Activated naive CD8-positive, alpha-beta T cell treated with anti-CD3 and anti-CD28 coated beads, Interleukin-2, amount 10 ng/mL, durations not matched to agents 7 days and 5 days (primary cell): ENCODE measurements at regions not wholly inside any gene's neighbourhood (a gene's known extent, or its start where the extent isn't known, plus 50 kb on each side); places are given as distances from the start of the nearest gene placed in this dataset.

Experiments
- ATAC-seq: fragments of 150-1000 bp; cut with Tn5 transposase; one replicate; pipeline ENCODE4 v1.10.0; 2021; ENCODE audit warnings: low read depth, moderate library complexity
- POLR2A ChIA-PET: fragments of 350-600 bp; sonication (Branson Sonifier 250); formaldehyde crosslinking; loops from one replicate; lab custom pipeline; 2021; ENCODE audit warnings: antibody characterized with exemption; lab: Charles Lee
- DNase-seq: peaks from one replicate; pipeline ENCODE4 v3.0.0; 2021
- H3K27ac Mint-ChIP-seq: one replicate; pipeline ENCODE4 v1.8.0; 2022; ENCODE audit warnings: mild to moderate bottlenecking, mixed read lengths
- H3K27me3 Mint-ChIP-seq: one replicate; pipeline ENCODE4 v1.8.0; 2022; ENCODE audit warnings: mild to moderate bottlenecking, moderate library complexity, mixed read lengths
- H3K36me3 Mint-ChIP-seq: one replicate; pipeline ENCODE4 v1.8.0; 2021; ENCODE audit warnings: mild to moderate bottlenecking, mixed read lengths
- H3K4me1 Mint-ChIP-seq: one replicate; pipeline ENCODE4 v1.8.0; 2021; ENCODE audit warnings: mixed read lengths
- H3K4me3 Mint-ChIP-seq: one replicate; pipeline ENCODE4 v1.8.0; 2022; ENCODE audit warnings: mild to moderate bottlenecking, moderate library complexity, mixed read lengths
- H3K9me3 Mint-ChIP-seq: one replicate; pipeline ENCODE4 v1.8.0; 2021; ENCODE audit warnings: mixed read lengths

GRCh38 chr18:27763936-27764335, 413.0 kb downstream of the CDH2 start:
- DNase-seq, result no peak

DNA sequence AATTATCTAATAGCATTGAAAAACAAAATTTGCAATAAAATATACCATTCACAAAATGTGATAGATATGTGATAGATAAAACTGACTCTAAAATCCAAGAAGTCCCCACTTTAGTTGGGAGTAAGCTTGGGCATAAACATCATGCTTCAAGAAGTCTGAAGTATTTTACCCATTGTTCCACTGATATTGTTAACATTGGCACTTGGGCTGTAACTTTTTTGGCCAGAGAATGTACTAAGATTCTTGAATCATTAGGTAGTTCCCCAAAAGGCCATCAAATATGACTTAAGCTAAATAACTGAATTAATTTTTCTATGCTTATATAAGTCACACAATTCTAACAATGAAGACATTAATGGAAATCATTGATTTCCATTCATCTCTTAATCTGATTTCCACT, 413.6 kb downstream of the CDH2 start:
- no peak for ATAC-seq
- Mint-ChIP-seq H3K27me3 (no peaks in the 10 kb centered on the region), H3K36me3 (no peaks in the 10 kb centered on the region), H3K9me3 (peaks cover 1% of the 10 kb centered on the region), H3K4me1 (no peaks in the 10 kb centered on the region), H3K27ac (no peak overlapping the region), H3K4me3 (no peak overlapping the region)
- no peak for DNase-seq
- POLR2A ChIA-PET, result no interaction called here

More at GRCh38 chr18:27763936-27764335, 413.0 kb downstream of the CDH2 start:
- H3K36me3 Mint-ChIP-seq, result no peaks in the 10 kb centered on the region
- POLR2A ChIA-PET, result no interaction called here
- no peaks in the 10 kb centered on the region for H3K4me1 Mint-ChIP-seq
- H3K9me3 Mint-ChIP-seq, result peaks cover 1% of the 10 kb centered on the region
- no peak for ATAC-seq
- no peaks in the 10 kb centered on the region for H3K27me3 Mint-ChIP-seq
- no peak overlapping the region for H3K27ac Mint-ChIP-seq
- H3K4me3 Mint-ChIP-seq, result no peak overlapping the region

- no peaks in the 10 kb centered on the region for H3K4me1 Mint-ChIP-seq
- peaks cover 3% of the 10 kb centered on the region for H3K9me3 Mint-ChIP-seq
- no peaks in the 10 kb centered on the region for H3K27me3 Mint-ChIP-seq
- no peak for ATAC-seq
- H3K36me3 Mint-ChIP-seq, result no peaks in the 10 kb centered on the region
- POLR2A ChIA-PET, result no interaction called here
- no peak for DNase-seq
- H3K4me3 Mint-ChIP-seq, result no peak overlapping the region
- H3K27ac Mint-ChIP-seq, result no peak overlapping the region
Observed at GRCh38 chr18:27762054-27762453, 414.9 kb downstream of the CDH2 start.

- peaks cover 3% of the 10 kb centered on the region for H3K9me3 Mint-ChIP-seq
- H3K27me3 Mint-ChIP-seq, result no peaks in the 10 kb centered on the region
- ATAC-seq, result no peak
Observed at GRCh38 chr18:27752944-27753343, 424.0 kb downstream of the CDH2 start.

DNA sequence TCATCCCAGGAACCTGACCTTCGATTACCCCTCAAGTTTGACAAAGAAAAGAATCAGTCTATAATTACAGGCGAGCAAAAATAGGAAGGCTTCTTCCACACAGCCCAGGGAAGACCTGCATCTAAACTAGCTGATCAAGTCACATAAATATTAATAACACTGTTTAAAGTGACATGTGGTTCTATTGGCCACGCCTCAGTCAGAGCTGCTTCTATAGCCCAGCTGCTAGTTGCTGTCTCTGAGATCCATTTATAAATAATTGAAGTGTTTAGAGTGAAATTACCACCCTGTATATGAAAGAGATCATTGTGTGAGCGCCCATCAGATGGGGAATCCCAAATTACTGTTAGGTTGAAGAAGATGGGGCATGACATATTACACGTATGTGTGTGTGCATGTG, 426.0 kb downstream of the CDH2 start:
- Mint-ChIP-seq H3K27me3 (no peaks in the 10 kb centered on the region), H3K4me3 (no peak overlapping the region), H3K27ac (no peak overlapping the region), H3K9me3 (peaks cover 3% of the 10 kb centered on the region), H3K36me3 (no peaks in the 10 kb centered on the region), H3K4me1 (no peaks in the 10 kb centered on the region)
- ATAC-seq (no peak), DNase-seq (no peak)
- POLR2A ChIA-PET, result no interaction called here

More at GRCh38 chr18:27752944-27753343, 424.0 kb downstream of the CDH2 start:
- Mint-ChIP-seq H3K4me1 (no peaks in the 10 kb centered on the region), H3K36me3 (no peaks in the 10 kb centered on the region), H3K27ac (no peak overlapping the region), H3K4me3 (no peak overlapping the region)
- DNase-seq, result no peak
- POLR2A ChIA-PET, result no interaction called here

DNA sequence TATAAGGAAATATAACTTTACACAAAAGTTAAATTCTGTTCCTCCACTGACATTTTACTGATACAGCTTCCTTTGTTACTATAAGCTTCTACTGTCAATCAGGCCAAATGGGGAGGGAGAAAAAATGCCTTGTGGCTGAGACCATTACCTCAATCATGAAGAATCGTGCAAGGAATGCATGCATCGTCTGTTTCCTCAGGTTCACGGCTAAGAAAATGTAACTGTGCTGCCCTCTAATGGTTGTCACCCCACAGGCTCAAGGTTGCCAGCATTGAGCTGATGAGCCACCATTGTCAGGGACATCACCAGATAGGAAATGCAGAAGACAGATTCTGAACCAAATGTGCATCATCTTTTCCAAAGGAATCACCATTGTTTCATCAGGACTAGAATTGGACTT, 426.9 kb downstream of the CDH2 start:
- POLR2A ChIA-PET, result no interaction called here
- no peak for ATAC-seq
- H3K4me3 Mint-ChIP-seq, result no peak overlapping the region
- H3K27ac Mint-ChIP-seq, result no peak overlapping the region
- no peak for DNase-seq
- no peaks in the 10 kb centered on the region for H3K36me3 Mint-ChIP-seq
- no peaks in the 10 kb centered on the region for H3K4me1 Mint-ChIP-seq
- peaks cover 3% of the 10 kb centered on the region for H3K9me3 Mint-ChIP-seq
- H3K27me3 Mint-ChIP-seq, result no peaks in the 10 kb centered on the region

- Mint-ChIP-seq H3K4me1 (no peaks in the 10 kb centered on the region), H3K9me3 (peaks cover 3% of the 10 kb centered on the region), H3K4me3 (no peak overlapping the region), H3K27ac (no peak overlapping the region), H3K36me3 (no peaks in the 10 kb centered on the region), H3K27me3 (no peaks in the 10 kb centered on the region)
- POLR2A ChIA-PET, result no interaction called here
- DNase-seq (no peak), ATAC-seq (no peak)
Observed at GRCh38 chr18:27749194-27749593, 427.7 kb downstream of the CDH2 start.

GRCh38 chr18:27746241-27746640, 430.7 kb downstream of the CDH2 start:
- H3K27me3 Mint-ChIP-seq, result no peaks in the 10 kb centered on the region
- no peaks in the 10 kb centered on the region for H3K4me1 Mint-ChIP-seq
- H3K27ac Mint-ChIP-seq, result no peak overlapping the region
- H3K4me3 Mint-ChIP-seq, result no peak overlapping the region
- peaks cover 2% of the 10 kb centered on the region for H3K9me3 Mint-ChIP-seq
- no peaks in the 10 kb centered on the region for H3K36me3 Mint-ChIP-seq
- POLR2A ChIA-PET, result no interaction called here
- no peak for ATAC-seq
- no peak for DNase-seq

DNA sequence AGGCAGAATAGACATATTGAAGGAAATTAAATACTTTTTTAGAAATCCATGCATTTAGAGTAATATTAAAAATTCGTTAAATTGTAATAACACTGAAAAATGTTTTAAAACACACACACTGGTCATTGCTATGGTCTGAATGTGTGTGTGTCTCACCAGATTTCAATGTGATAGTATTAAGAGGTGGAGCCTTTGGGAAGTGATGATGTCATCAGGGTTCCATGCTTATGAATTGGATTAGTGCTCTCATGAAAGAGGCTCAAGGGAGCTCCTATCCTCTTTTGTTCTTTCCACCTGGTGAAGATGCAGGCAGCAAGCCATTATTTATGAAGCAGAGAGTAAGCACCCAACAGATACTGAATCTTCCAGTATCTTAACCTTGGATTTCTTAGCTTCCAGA, 441.8 kb downstream of the CDH2 start:
- Mint-ChIP-seq H3K27ac (no peak overlapping the region), H3K4me3 (no peak overlapping the region), H3K27me3 (no peaks in the 10 kb centered on the region), H3K4me1 (no peaks in the 10 kb centered on the region), H3K36me3 (no peaks in the 10 kb centered on the region), H3K9me3 (peaks cover 9% of the 10 kb centered on the region)
- ATAC-seq (no peak), DNase-seq (no peak)
- POLR2A ChIA-PET, result no interaction called here

- DNase-seq, result no peak
- no peak for ATAC-seq
- H3K27ac Mint-ChIP-seq, result no peak overlapping the region
- H3K27me3 Mint-ChIP-seq, result no peaks in the 10 kb centered on the region
- no peaks in the 10 kb centered on the region for H3K36me3 Mint-ChIP-seq
- POLR2A ChIA-PET, result no interaction called here
- H3K4me3 Mint-ChIP-seq, result no peak overlapping the region
- peaks cover 8% of the 10 kb centered on the region for H3K9me3 Mint-ChIP-seq
- H3K4me1 Mint-ChIP-seq, result no peaks in the 10 kb centered on the region
Observed at GRCh38 chr18:27731211-27731610, 445.7 kb downstream of the CDH2 start.

GRCh38 chr18:27728659-27729058, 448.3 kb downstream of the CDH2 start:
- peaks cover 5% of the 10 kb centered on the region for H3K9me3 Mint-ChIP-seq
- no peaks in the 10 kb centered on the region for H3K27me3 Mint-ChIP-seq
- no peak for ATAC-seq
- DNase-seq, result no peak
- no peak overlapping the region for H3K27ac Mint-ChIP-seq
- POLR2A ChIA-PET, result no interaction called here
- H3K4me1 Mint-ChIP-seq, result no peaks in the 10 kb centered on the region
- H3K4me3 Mint-ChIP-seq, result no peak overlapping the region
- H3K36me3 Mint-ChIP-seq, result no peaks in the 10 kb centered on the region

DNA sequence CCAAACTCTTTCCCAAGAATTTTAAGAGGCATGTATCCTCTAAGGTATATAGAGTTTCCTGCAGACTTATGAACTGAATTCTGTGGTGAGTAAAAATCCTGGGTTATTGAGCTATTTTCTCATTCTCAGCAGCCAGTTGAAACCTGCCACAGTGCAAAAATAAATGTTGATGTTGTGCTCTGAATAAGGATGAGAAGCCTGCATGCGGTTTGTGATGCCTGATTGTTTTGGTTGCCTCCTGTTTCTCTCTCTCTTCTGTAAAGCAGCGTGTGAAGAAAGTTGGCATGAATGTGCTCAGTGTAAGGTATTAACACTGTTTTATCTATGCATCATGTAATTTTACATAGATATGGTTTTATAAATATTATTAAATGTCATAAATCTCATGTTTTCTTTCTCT, 452.6 kb downstream of the CDH2 start:
- no peak for ATAC-seq
- Mint-ChIP-seq H3K4me3 (no peak overlapping the region), H3K9me3 (peaks cover 2% of the 10 kb centered on the region), H3K27me3 (no peaks in the 10 kb centered on the region), H3K4me1 (no peaks in the 10 kb centered on the region), H3K27ac (no peak overlapping the region), H3K36me3 (no peaks in the 10 kb centered on the region)
- POLR2A ChIA-PET, result no interaction called here
- no peak for DNase-seq

- peaks cover 1% of the 10 kb centered on the region for H3K9me3 Mint-ChIP-seq
- H3K36me3 Mint-ChIP-seq, result no peaks in the 10 kb centered on the region
- POLR2A ChIA-PET, result no interaction called here
- no peaks in the 10 kb centered on the region for H3K27me3 Mint-ChIP-seq
- no peaks in the 10 kb centered on the region for H3K4me1 Mint-ChIP-seq
- H3K27ac Mint-ChIP-seq, result no peak overlapping the region
- DNase-seq (no peak), ATAC-seq (no peak)
- no peak overlapping the region for H3K4me3 Mint-ChIP-seq
Observed at GRCh38 chr18:27723168-27723567, 453.8 kb downstream of the CDH2 start.

DNA sequence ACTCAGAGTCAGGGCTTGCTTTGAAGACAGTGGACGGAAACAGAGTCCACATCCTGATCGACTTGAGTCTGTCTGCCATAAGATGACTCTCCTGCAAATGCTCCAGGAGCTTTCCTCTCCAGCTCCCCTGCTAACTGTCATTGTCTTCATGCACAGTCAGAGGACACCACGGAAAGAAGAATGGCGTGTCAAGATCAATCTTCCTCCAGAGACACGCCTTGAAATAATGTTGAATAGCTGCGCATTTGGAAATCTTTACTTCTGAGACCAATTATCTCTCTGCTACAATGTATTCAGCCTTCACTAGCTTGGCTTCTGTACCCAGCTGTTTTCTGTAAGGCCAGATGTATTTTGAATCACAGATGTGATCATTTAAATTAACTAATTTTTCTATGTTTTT, 457.2 kb downstream of the CDH2 start:
- no peaks in the 10 kb centered on the region for H3K4me1 Mint-ChIP-seq
- ATAC-seq, result no peak

DNA sequence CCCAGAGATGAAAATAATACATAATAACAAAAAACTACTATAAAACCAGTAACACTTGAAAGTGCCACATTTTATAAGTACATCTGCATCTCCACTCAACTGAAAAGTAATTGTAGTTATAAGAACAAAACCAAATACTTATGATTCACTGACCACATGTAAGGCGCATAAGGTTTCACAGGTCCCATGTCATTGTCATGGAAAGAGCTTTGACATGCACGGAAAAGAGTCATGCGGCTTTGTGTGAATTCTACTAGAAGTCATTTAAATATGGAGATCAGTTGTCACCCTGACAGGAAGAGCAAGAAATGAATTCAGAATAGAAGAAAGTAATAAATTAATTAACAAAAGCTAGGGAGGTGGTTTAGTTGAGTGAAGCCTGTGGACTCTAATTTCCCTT, 459.1 kb downstream of the CDH2 start:
- no peaks in the 10 kb centered on the region for H3K4me1 Mint-ChIP-seq
- no peaks in the 10 kb centered on the region for H3K27me3 Mint-ChIP-seq
- H3K9me3 Mint-ChIP-seq, result peaks cover 5% of the 10 kb centered on the region
- DNase-seq (no peak), ATAC-seq (no peak)
- no peak overlapping the region for H3K27ac Mint-ChIP-seq
- no peaks in the 10 kb centered on the region for H3K36me3 Mint-ChIP-seq
- no peak overlapping the region for H3K4me3 Mint-ChIP-seq
- POLR2A ChIA-PET, result no interaction called here

More for the DNA sequence above, 457.2 kb downstream of the CDH2 start:
- Mint-ChIP-seq H3K9me3 (peaks cover 5% of the 10 kb centered on the region), H3K27me3 (no peaks in the 10 kb centered on the region), H3K36me3 (no peaks in the 10 kb centered on the region), H3K4me3 (no peak overlapping the region), H3K27ac (no peak overlapping the region)
- POLR2A ChIA-PET, result no interaction called here
- no peak for DNase-seq
